ENCODE measurements at regions not wholly inside any gene's neighbourhood (a gene's known extent, or its start where the extent isn't known, plus 50 kb on each side); places are given as distances from the start of the nearest gene placed in this dataset.

DNA sequence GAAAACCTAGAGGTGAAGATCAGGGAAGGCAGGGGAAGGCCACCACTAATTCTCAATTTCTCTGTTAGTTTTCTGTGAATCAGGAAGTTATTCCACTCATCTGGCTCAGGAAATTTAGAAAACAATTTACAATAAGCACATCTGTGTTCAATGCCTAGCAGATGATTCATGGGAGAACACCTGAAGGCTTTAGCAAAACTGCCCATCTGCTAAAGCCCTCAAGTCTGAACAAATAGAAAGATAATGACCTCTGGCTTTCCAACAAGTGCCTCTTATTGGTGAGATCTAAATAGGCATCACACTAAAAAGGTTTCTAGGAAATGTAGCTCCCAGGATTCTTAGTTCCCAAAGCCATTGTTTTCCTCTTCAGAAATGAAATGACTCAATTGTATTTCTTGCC lies 122.1 kb upstream of the GNPDA2 start:
- ChIA-PET POLR2A (no interaction called here), CTCF (no interaction called here)
- H3K36me3 ChIP-seq (ENCODE audit: control insufficient read depth in 2 of 2, extremely low read depth in 1 of 2, insufficient read depth in 2 of 2, low read length in 2 of 2): no peaks in the 10 kb centered on the region
- H4K20me1 ChIP-seq (replicated peaks; ENCODE audit: control insufficient read depth, extremely low read depth, insufficient read depth, low read length): no peaks in the 10 kb centered on the region
- dilution Hi-C loops (cut with MboI; ENCODE audit: extremely low pct_ligation_motif_present, low sequenced_read_pairs): no loop called here
- H3K9ac ChIP-seq (replicated peaks; ENCODE audit: extremely low read depth, insufficient read depth, low read length): no peak overlapping the region
- H3K4me2 ChIP-seq (ENCODE audit: insufficient read depth, low read length): no peak overlapping the region
- TF ChIP-seq, protein P1, sequence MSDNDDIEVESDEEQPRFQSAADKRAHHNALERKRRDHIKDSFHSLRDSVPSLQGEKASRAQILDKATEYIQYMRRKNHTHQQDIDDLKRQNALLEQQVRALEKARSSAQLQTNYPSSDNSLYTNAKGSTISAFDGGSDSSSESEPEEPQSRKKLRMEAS (IDR thresholded peaks at IDR 0.05; ENCODE audit: insufficient read depth, insufficient read length): no peak
- TF ChIP-seq CTCF (IDR thresholded peaks at IDR 0.05; ENCODE audit: extremely low read depth in 1 of 2, insufficient read depth in 1 of 2, low read depth in 1 of 2, low read length in 2 of 2) (no peak), POLR2AphosphoS5 (IDR thresholded peaks at IDR 0.05; ENCODE audit: insufficient read depth, low read depth, low read length) (no peak), JUN (IDR thresholded peaks at IDR 0.05; ENCODE audit: borderline replicate concordance, insufficient read depth, insufficient read length, low read depth) (no peak), POLR2A (IDR thresholded peaks at IDR 0.05; ENCODE audit: low read depth, low read length) (no peak), FOS (IDR thresholded peaks at IDR 0.05; ENCODE audit: borderline replicate concordance, insufficient read depth, low read length) (no peak), EZH2 (IDR thresholded peaks at IDR 0.05; ENCODE audit: borderline replicate concordance, low read depth, low read length, severe bottlenecking) (no peak), MYC (IDR thresholded peaks at IDR 0.05; ENCODE audit: low read depth, low read length) (no peak), GATA2 (IDR thresholded peaks at IDR 0.05; ENCODE audit: insufficient read depth, insufficient read length, low read depth, low read length) (no peak)
- H3K4me3 ChIP-seq (replicated peaks in 1 of 3; ENCODE audit: insufficient read depth in 1 of 3, low read depth in 1 of 3, low read length in 3 of 3): no peak overlapping the region
- no peak for FAIRE-seq
- H3K79me2 ChIP-seq (ENCODE audit: control insufficient read depth, insufficient read depth, low read length): no peaks in the 10 kb centered on the region
- no peak overlapping the region for H2AFZ ChIP-seq (ENCODE audit: low read depth, low read length)
- H3K4me1 ChIP-seq (ENCODE audit: control insufficient read depth, extremely low read depth, insufficient read depth, low read length): no peaks in the 10 kb centered on the region
- no TSS peak for BruUV-seq (replicated peaks)
- H3K9me1 ChIP-seq (replicated peaks; ENCODE audit: control insufficient read depth, extremely low read depth, insufficient read depth, low read length): no peaks in the 10 kb centered on the region
- intact Hi-C loops (cut with micrococcal nuclease): no loop called here
- no peaks in the 10 kb centered on the region for H3K27me3 ChIP-seq (ENCODE audit: control insufficient read depth in 2 of 2, insufficient read depth in 2 of 2, low read length in 2 of 2)
- DNase-seq (ENCODE audit: low read depth, low spot score): no peak
- peaks cover 3% of the 10 kb centered on the region for H3K9me3 ChIP-seq (replicated peaks; ENCODE audit: control insufficient read depth, insufficient read depth, low read length)
- no peak overlapping the region for H3K27ac ChIP-seq (ENCODE audit: insufficient read depth, low read depth, low read length)

Measured in endothelial cell of umbilical vein (primary cell).